CD1c-positive myeloid dendritic cell (primary cell): ENCODE measurements at regions not wholly inside any gene's neighbourhood (a gene's known extent, or its start where the extent isn't known, plus 50 kb on each side); places are given as distances from the start of the nearest gene placed in this dataset.
"Not testable (repeated sequence)": the region's sequence is repeated elsewhere in the genome, so short reads cannot be mapped to it uniquely, and the experiment has no call there.

Experiments
- DNase-seq: peaks from one replicate; pipeline ENCODE4 v3.0.0-alpha.2; 2016; ENCODE audit errors: extremely low spot score

GRCh38 chr3:55158345-55158744 lies 230.5 kb upstream of the LRTM1 start:
- DNase-seq, result no peak

GRCh38 chr3:55157731-55158130 lies 229.9 kb upstream of the LRTM1 start:
- no peak for DNase-seq

DNA sequence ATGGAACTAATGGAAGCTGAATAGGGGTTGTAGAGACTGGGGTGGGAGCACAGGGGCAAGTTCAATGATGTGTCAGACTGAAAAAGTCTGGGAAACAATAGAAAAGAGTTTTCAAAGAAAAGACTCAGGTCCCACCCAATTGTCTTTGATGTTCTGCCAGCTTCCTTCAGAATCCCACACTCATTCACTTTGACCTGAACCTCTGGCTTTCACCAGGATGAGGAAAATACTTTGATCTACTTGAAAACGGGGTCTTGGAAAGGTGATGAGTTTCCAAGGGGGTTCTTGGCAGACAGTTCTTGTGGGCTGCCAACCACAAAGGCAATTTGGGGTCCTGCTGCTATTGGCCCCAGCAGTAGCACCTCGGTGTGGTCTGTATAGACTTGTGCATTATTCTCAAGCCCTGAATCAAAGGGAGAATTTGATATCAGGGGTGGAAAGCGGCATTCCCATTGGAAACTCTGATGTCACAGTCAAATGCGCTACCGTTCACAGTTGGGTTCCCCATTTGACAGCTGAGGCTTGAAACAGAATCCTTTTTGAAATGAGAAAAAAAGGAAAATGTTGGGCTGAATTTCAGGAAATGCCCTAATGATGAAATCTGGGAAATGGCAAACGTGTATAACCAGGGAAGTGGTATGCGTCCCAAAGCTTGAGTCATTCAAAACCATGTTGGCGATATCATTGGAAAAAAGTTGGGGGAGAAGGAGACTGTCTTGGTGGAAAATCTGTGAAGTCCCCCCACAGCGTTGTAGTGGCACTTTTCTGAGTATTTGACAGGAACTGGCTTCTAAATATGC lies 229.2 kb upstream of the LRTM1 start:
- DNase-seq, result no peak

- no peak for DNase-seq
These were observed 220.2 kb upstream of the LRTM1 start for GRCh38 chr3:55147856-55148720.

DNA sequence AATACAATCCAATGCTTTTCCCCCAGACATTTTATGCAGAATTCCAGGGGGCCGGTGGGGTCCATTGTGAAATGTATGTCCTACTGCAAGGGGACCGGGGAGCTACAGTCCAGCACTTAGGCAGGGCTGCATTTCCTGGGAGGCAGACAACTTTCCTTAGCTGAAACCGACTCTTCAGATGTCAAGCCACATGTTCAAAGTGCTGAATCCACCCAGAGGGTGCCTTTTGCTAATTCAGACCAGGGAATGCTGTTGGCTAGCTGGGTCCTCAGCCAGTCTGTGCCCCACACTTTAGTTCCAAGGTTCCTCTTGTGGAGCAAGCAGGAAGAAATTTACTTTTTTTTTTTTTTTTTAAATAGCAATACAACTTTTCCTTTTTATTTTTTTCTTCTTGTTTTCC lies 219.5 kb upstream of the LRTM1 start:
- no peak for DNase-seq

- no peak for DNase-seq
These were observed 218.4 kb upstream of the LRTM1 start for GRCh38 chr3:55146216-55146615.

GRCh38 chr3:55144015-55144673 lies 216.3 kb upstream of the LRTM1 start:
- no peak for DNase-seq

DNA sequence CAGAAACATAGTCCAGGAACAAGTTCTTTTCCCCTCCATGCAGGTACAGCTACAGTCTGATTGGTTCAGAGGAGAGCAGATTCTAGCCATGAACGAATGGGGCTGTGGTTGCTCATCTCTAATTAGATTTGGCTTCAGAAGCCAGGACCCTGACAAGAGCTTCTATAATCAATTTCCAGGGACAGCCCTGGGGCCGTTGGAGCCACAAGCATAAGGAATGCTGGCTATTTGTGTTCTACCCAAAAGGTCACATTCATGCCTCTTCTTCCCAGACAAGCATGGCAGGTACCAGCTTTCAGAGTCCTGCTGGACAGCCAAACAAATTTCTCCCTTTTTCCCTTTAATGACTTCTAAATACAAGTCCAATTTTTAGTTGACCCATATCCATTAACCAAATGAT lies 215.5 kb upstream of the LRTM1 start:
- no peak for DNase-seq

GRCh38 chr3:55136291-55136690 lies 208.4 kb upstream of the LRTM1 start:
- DNase-seq, result not testable (repeated sequence)

- no peak for DNase-seq
These were observed 200.5 kb upstream of the LRTM1 start for GRCh38 chr3:55128225-55128823.

DNA sequence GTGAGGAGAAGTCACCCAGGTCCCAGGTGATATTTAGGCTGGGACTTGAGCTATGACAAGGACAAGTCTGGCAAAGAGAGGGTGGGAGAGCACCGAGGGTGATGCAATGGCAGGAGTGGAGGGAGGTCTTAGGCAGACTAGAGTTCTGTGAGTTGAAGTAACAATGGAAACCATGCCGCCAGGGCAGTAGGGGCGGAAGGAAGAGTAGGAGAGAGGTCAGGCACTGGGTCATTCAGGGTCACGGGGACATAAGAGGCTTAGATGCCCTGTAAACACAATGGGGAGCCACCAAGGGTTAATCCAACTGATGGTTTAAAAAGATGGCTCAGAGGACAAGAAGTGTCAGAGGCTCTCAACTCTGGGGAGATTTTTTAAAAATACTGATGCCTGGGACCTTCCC lies 199.7 kb upstream of the LRTM1 start:
- no peak for DNase-seq

- DNase-seq, result no peak
These were observed 196.5 kb upstream of the LRTM1 start for GRCh38 chr3:55124371-55124770.
